SIG-M5 (cell line): ENCODE measurements at regions not wholly inside any gene's neighbourhood (a gene's known extent, or its start where the extent isn't known, plus 50 kb on each side); places are given as distances from the start of the nearest gene placed in this dataset.

Experiments used
- DNase-seq: peaks from one replicate; lab custom pipeline; 2025; lab: John Stamatoyannopoulos, UW

- no peak for DNase-seq
Observed at GRCh38 chr14:101370593-101371569, 190.4 kb upstream of the DIO3 start.

- no peak for DNase-seq
Observed at GRCh38 chr14:101371799-101372793, 189.2 kb upstream of the DIO3 start.

GRCh38 chr14:101372894-101373620 is 188.2 kb upstream of the DIO3 start:
- DNase-seq, result no peak

- no peak for DNase-seq
Observed at GRCh38 chr14:101373690-101374295, 187.5 kb upstream of the DIO3 start.

GRCh38 chr14:101374373-101375338 is 186.6 kb upstream of the DIO3 start:
- DNase-seq, result no peak

- DNase-seq, result no peak
Observed at GRCh38 chr14:101377069-101377468, 184.2 kb upstream of the DIO3 start.

GRCh38 chr14:101379842-101380241 is 181.5 kb upstream of the DIO3 start:
- DNase-seq, result no peak

- no peak for DNase-seq
Observed at GRCh38 chr14:101380512-101380911, 180.8 kb upstream of the DIO3 start.

GRCh38 chr14:101380940-101381339 is 180.4 kb upstream of the DIO3 start:
- DNase-seq, result no peak

- no peak for DNase-seq
Observed at GRCh38 chr14:101383737-101384338, 177.5 kb upstream of the DIO3 start.

- DNase-seq, result no peak
Observed at GRCh38 chr14:101394374-101394773, 166.9 kb upstream of the DIO3 start.

GRCh38 chr14:101395779-101396178 is 165.5 kb upstream of the DIO3 start:
- no peak for DNase-seq

- no peak for DNase-seq
Observed at GRCh38 chr14:101397206-101397605, 164.1 kb upstream of the DIO3 start.

- DNase-seq, result no peak
Observed at GRCh38 chr14:101398011-101398410, 163.3 kb upstream of the DIO3 start.

GRCh38 chr14:101399737-101400517 is 161.4 kb upstream of the DIO3 start:
- DNase-seq, result no peak

- DNase-seq, result no peak
Observed at GRCh38 chr14:101400830-101401229, 160.5 kb upstream of the DIO3 start.

GRCh38 chr14:101402936-101403660 is 158.2 kb upstream of the DIO3 start:
- no peak for DNase-seq

- no peak for DNase-seq
Observed at GRCh38 chr14:101404426-101405170, 156.7 kb upstream of the DIO3 start.
